Natural killer cell treated with Interleukin-12 subunit alpha and Interleukin-12 subunit beta and Interleukin-15 and Interleukin-18, amount 100 ng/mL, for 72 hours (primary cell): ENCODE measurements at regions not wholly inside any gene's neighbourhood (a gene's known extent, or its start where the extent isn't known, plus 50 kb on each side); places are given as distances from the start of the nearest gene placed in this dataset.

Source experiments
- ATAC-seq, 2 donors: fragments of 150-1000 bp; cut with Tn5 transposase in 1 of 2; sonication (Bioruptor Pico), chemical (Tn5 transposase) in 1 of 2; 2 replicates each; pipeline ENCODE4 v1.10.0; 2021
- DNase-seq: peaks from one replicate; pipeline ENCODE4 v3.0.0; 2022; ENCODE audit warnings: low spot score
- H3K27ac Mint-ChIP-seq, 2 donors: 1 replicate in 1 of 2; 2 replicates in 1 of 2; pipeline ENCODE4 v1.8.0; 2022; ENCODE audit warnings: mixed read lengths in 2 of 2, mild to moderate bottlenecking in 1 of 2, moderate library complexity in 1 of 2
- H3K27me3 Mint-ChIP-seq, 2 donors: 1 replicate in 1 of 2; 2 replicates in 1 of 2; pipeline ENCODE4 v1.8.0; 2022; ENCODE audit warnings: mixed read lengths in 2 of 2
- H3K36me3 Mint-ChIP-seq: one replicate; pipeline ENCODE4 v1.8.0; 2022; ENCODE audit warnings: mixed read lengths
- H3K4me1 Mint-ChIP-seq, 2 donors: 1 replicate in 1 of 2; 2 replicates in 1 of 2; pipeline ENCODE4 v1.8.0; 2022; ENCODE audit warnings: low read depth in 2 of 2, mixed read lengths in 2 of 2, mild to moderate bottlenecking in 1 of 2
- H3K4me3 Mint-ChIP-seq: one replicate; pipeline ENCODE4 v1.8.0; 2022; ENCODE audit warnings: mixed read lengths
- H3K9me3 Mint-ChIP-seq: 2 replicates; pipeline ENCODE4 v1.8.0; 2022; ENCODE audit warnings: mixed read lengths

DNA sequence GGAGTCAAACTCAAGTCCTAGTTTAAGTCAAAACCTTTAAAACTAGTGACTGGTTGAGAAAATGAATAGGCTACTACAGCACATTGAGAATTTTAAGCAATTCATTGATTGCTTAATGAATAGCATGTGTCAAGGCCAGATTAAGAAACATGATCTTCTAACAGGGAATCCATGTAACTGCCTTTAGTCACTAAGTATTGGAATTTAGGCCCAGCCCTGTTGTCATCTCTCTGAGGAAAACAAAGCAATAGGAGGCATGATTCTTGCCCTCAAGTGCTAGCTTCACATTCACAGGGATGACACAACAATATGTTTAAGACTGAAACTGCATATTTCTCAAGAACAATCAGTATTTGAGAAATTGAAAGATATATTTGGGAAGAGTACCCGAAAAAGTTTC, 70.0 kb upstream of the PTGS2 start:
- Mint-ChIP-seq H3K27ac (no peak overlapping the region), H3K4me1 (no peaks in the 10 kb centered on the region), H3K4me3 (no peak overlapping the region), H3K9me3 (no peaks in the 10 kb centered on the region), H3K27me3 (peaks cover 0 to 5% of the 10 kb centered on the region in 2 donors), H3K36me3 (no peaks in the 10 kb centered on the region)
- no peak for ATAC-seq
- DNase-seq, result no peak

DNA sequence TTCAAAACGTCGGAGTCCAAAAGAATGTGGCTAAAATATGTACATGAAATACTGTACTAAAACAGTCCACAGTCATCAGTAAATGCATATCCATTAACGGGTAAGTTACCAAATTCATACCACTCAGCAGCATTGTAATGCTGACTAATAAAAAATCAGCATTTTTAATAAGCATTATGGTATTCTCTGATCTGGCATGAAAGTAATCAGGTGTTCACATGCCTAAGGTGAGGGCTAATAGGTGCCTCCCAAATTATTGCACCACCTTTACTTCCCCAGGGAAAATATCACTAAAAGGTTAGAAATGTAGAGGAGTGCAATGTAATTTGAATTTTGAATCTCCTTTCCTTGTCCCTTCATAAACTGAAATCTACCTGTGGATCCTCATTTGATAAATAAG, 69.6 kb upstream of the PTGS2 start:
- DNase-seq, result no peak
- Mint-ChIP-seq H3K9me3 (no peaks in the 10 kb centered on the region), H3K27me3 (peaks cover 0 to 5% of the 10 kb centered on the region in 2 donors), H3K4me1 (no peaks in the 10 kb centered on the region), H3K4me3 (no peak overlapping the region), H3K27ac (no peak overlapping the region), H3K36me3 (no peaks in the 10 kb centered on the region)
- ATAC-seq, result no peak

DNA sequence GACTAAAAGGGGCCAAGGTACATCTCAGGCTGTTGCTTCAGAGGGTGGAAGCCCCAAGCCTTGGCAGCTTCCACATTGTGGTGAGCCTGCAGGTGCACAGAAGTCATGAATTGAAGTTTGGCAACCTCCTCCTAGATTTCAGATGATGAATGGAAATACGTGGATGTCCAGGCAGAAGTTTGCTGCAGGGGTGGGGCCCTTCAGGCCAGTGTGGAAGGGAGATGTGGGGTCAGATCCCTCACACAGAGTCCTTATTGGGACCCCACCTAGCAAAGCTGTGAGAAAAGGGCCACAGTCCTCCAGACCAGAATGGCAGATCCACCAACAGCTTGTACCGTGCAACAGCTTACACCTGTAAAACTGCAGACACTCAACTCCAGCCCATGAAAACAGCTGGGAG, 67.4 kb upstream of the PTGS2 start:
- H3K27ac Mint-ChIP-seq, result no peak overlapping the region
- H3K36me3 Mint-ChIP-seq, result no peaks in the 10 kb centered on the region
- H3K27me3 Mint-ChIP-seq, result no peaks in the 10 kb centered on the region
- H3K4me1 Mint-ChIP-seq, result no peaks in the 10 kb centered on the region
- DNase-seq, result no peak
- ATAC-seq, result no peak
- H3K4me3 Mint-ChIP-seq, result no peak overlapping the region
- H3K9me3 Mint-ChIP-seq, result no peaks in the 10 kb centered on the region

DNA sequence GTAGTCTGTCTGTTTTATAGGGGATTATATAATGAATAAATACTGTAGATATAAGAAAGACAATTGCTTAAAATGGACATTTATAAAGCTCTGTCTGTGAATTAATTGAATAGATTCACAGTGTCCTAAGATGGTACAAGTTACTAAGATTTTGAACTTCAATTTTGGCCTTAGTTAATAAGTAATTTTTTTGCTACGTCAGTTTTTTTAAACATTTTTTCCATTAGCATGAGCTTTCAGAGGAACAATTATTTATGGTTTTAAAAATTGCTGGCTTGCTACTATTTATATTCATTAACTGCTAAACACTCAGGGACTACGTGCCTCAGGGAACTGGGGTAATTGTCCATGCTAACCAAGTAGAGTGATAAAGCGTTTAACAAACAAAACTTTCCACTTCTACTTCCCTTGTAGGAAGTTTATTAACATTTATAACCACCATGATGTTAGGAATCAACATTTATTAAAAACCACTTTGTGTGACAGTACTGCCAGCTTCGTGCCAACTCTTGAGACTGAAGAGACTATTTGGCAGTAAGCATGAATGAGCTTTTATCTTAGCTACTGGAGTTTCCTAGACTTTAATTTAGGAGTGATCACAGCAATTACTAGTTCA, 65.4 kb upstream of the PTGS2 start:
- Mint-ChIP-seq H3K9me3 (no peaks in the 10 kb centered on the region), H3K27ac (no peak overlapping the region), H3K36me3 (no peaks in the 10 kb centered on the region), H3K4me1 (peaks cover 0 to 2% of the 10 kb centered on the region in 2 donors), H3K27me3 (peaks cover 0 to 3% of the 10 kb centered on the region in 2 donors), H3K4me3 (no peak overlapping the region)
- DNase-seq (no peak), ATAC-seq (no peak)

DNA sequence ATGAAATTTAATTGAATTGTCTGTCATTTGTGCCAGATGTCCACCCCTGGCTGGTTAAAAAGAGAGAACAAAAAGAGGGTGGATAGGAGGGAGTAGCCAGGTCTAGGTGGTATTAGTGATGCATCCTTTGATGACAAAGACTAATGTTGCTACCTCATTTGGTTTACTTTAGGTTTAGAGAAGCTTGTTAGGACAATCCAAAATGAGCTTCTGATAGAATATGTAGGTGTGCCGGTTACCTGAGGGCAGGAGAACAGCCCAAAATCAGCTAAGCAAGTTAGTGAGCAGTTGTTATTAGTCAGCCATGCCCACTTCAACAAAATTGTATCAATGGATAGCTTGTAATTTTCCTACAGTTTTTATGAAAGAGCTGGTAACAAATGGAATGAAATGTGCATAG, 61.4 kb upstream of the PTGS2 start:
- Mint-ChIP-seq H3K27me3 (peaks cover 5 to 8% of the 10 kb centered on the region in 2 donors), H3K4me1 (peaks cover 2 to 9% of the 10 kb centered on the region in 2 donors), H3K9me3 (peaks cover 4% of the 10 kb centered on the region), H3K27ac (no peak overlapping the region), H3K4me3 (no peak overlapping the region), H3K36me3 (no peaks in the 10 kb centered on the region)
- ATAC-seq (no peak), DNase-seq (no peak)

DNA sequence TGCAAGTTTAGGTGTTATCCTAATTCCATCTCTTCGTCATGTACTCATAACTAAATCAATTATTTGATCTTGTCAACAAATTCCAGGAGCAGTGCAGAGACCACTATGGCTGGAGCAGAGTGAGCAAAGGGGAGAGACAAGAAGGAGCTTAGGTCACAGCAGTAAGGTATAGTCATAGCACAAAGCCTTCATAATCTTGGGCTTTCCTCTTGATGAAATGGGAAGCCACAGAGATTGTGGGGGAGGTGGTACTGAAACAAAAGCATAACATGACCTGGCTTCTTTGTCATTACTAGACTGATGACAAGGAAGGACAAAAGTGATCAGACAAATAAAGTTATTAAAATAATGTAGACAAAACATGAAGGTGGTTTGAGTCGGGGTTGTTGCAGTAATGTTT, 60.1 kb upstream of the PTGS2 start:
- H3K9me3 Mint-ChIP-seq, result peaks cover 4% of the 10 kb centered on the region
- H3K27me3 Mint-ChIP-seq, result peaks cover 7 to 8% of the 10 kb centered on the region in 2 donors
- no peaks in the 10 kb centered on the region for H3K36me3 Mint-ChIP-seq
- H3K4me3 Mint-ChIP-seq, result peak overlapping the region; percentile 53
- peaks cover 2 to 9% of the 10 kb centered on the region in 2 donors for H3K4me1 Mint-ChIP-seq
- DNase-seq (no peak), ATAC-seq (peak; percentile 36 to 60)
- peak overlapping the region in 1 of 2 donors; percentile 22 for H3K27ac Mint-ChIP-seq

DNA sequence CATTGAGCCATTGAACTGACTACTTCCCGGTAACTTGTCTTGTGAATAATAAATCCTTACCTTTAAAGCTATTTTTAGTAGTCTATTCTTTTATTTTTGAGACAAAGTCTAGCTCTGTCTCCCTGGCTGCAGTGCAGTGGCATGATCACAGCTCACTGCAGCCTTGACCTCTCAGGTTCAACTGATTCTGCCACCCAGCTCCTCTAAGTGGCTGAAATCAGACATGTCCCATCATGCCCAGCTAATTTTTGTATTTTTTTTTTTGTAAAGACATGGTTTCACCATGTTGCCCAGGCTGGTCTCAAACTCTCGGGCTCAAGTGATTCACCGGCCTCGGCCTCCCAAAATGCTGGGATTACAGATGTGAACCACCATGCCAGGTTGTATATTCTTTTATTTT, 59.3 kb upstream of the PTGS2 start:
- no peak overlapping the region for H3K4me3 Mint-ChIP-seq
- H3K36me3 Mint-ChIP-seq, result no peaks in the 10 kb centered on the region
- ATAC-seq (no peak), DNase-seq (no peak)
- peaks cover 4% of the 10 kb centered on the region for H3K9me3 Mint-ChIP-seq
- H3K4me1 Mint-ChIP-seq, result peaks cover 2 to 9% of the 10 kb centered on the region in 2 donors
- H3K27me3 Mint-ChIP-seq, result peaks cover 7 to 8% of the 10 kb centered on the region in 2 donors
- H3K27ac Mint-ChIP-seq, result no peak overlapping the region

DNA sequence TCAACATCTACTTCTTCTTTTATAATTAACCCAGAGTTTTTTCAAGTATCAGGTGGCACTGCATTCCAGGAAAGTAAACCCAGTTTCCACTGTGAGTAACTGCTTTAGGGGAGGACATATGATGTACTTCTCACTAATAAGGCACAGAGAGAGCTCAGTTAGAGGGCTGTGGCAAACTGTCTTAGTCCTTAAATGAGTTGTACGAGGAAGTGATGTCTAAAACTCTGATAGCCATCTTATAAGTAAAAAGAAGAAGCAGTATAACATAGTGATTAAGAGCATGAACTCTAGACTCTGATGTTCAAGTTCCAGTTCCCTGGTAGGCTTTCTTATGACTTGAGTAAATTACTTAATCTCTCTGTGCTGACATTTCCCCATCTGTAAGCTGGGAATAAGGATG, 58.7 kb upstream of the PTGS2 start:
- Mint-ChIP-seq H3K36me3 (no peaks in the 10 kb centered on the region), H3K4me3 (peak overlapping the region; percentile 18), H3K27me3 (peaks cover 7 to 8% of the 10 kb centered on the region in 2 donors), H3K27ac (peak overlapping the region; percentile 18 to 30), H3K4me1 (peaks cover 2 to 9% of the 10 kb centered on the region in 2 donors), H3K9me3 (peaks cover 4% of the 10 kb centered on the region)
- peak; percentile 66 to 74 for ATAC-seq
- no peak for DNase-seq

DNA sequence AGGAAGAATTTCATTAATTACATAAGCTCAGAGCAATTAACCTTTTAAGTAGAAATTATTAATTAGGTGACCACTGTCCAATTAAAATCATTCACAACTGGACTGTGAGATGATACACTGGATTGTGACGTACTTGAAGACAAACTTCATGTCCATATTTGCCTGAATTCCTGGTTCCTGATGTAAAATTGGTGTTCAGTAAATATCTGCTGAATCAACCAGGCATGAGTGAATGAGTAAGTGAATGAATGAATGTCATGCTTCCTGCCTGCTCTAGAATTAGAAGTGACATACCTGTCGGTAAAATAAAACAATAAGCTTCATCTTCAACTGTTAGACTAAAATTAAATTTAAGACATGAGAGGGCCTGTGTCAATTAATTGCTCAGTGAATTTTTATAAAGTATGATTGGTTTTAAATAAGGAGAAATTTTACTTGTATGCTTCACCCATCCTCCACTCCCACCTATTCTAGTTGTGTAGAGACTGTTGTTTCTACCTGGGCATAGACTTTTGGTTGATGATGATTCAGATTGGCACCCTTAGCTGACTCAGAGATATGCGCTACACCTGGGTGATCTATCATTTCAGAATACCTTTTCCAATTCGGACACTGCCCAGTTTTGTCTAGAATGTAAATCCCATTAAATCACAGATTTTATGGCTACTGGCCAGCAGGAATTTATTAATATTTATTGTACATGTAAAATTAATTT, 56.9 kb upstream of the PTGS2 start:
- H3K9me3 Mint-ChIP-seq, result peaks cover 4% of the 10 kb centered on the region
- no peaks in the 10 kb centered on the region for H3K36me3 Mint-ChIP-seq
- ATAC-seq (no peak), DNase-seq (no peak)
- H3K4me1 Mint-ChIP-seq, result peaks cover 2 to 9% of the 10 kb centered on the region in 2 donors
- H3K27me3 Mint-ChIP-seq, result peaks cover 7 to 8% of the 10 kb centered on the region in 2 donors
- no peak overlapping the region for H3K27ac Mint-ChIP-seq
- H3K4me3 Mint-ChIP-seq, result no peak overlapping the region

DNA sequence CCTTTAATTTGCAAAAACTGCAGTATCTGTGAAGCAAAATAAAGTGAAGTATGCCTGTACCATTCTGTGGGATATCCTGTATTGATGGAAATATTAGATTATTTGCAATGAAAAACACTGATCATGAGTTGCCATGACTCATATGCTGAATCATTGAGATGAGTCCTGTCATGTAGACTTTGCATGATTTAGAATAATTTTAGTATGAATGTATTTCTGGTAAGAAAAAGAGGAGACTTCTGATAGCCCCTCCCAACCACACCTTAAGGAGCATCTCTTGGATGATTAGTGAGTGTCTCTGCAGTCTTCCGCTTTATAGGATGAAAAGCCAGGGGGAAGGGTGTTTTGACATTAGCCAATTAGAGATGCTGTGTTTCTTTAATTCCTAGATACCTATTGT, 55.2 kb upstream of the PTGS2 start:
- Mint-ChIP-seq H3K4me1 (peaks cover 2 to 6% of the 10 kb centered on the region in 2 donors), H3K4me3 (no peak overlapping the region), H3K27me3 (peaks cover 3 to 7% of the 10 kb centered on the region in 2 donors), H3K27ac (no peak overlapping the region), H3K36me3 (no peaks in the 10 kb centered on the region), H3K9me3 (peaks cover 4% of the 10 kb centered on the region)
- ATAC-seq (no peak), DNase-seq (no peak)

DNA sequence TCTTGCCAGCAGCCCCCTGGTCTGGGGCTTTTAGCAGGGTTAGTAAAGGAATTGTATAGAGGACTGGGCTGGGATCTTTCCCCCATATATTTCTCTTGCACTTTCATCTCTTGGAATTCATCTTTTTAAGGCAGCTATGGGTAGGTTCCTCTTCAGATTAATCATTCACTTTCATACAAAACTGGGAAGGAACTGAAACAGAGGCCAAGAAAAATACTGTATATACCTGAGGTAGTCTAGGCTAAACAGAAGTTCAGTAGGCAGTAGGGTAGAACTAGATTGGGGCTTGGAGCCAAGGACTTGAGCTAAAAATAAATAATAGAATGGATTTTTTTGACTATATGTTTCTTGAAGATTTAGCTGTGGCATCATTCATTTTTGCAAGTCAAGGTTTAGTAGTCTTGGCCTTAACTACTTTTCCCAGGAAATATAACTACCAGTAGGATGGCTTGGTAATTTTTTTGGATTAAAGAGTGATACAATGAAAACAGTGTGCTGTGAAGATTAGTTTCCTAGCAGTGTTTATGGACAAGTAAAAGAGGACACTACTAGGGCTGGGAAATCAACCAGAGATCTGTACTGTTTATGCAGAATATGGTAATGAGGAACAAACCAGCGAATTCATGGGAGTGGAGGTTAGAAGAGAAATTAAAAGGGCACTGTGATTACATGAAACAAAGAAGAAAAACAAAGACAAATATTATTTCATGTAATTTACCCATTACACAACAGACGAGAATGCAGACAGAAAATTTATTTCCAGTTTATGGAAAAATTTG, 50.9 kb upstream of the PTGS2 start:
- peaks cover 0 to 2% of the 10 kb centered on the region in 2 donors for H3K27me3 Mint-ChIP-seq
- H3K4me3 Mint-ChIP-seq, result no peak overlapping the region
- H3K36me3 Mint-ChIP-seq, result peaks cover 6% of the 10 kb centered on the region
- no peak overlapping the region for H3K27ac Mint-ChIP-seq
- peaks cover 14% of the 10 kb centered on the region for H3K9me3 Mint-ChIP-seq
- DNase-seq (no peak), ATAC-seq (no peak)
- no peaks in the 10 kb centered on the region for H3K4me1 Mint-ChIP-seq
